Endothelial cell of umbilical vein (primary cell): ENCODE measurements at regions not wholly inside any gene's neighbourhood (a gene's known extent, or its start where the extent isn't known, plus 50 kb on each side); places are given as distances from the start of the nearest gene placed in this dataset.

ENCODE experiments used
- POLR2AphosphoS5 ChIP-seq: IDR thresholded peaks from 2 replicates; pipeline ENCODE4 v1.6.1; 2012; ENCODE audit warnings: low read depth, mild to moderate bottlenecking, control low read depth, low read length, moderate library complexity; ENCODE audit not compliant: insufficient read depth
- TF ChIP-seq, protein P1 (sequence below), 2 donors: IDR thresholded peaks; 1 replicate in 1 of 2; 2 replicates in 1 of 2; pipeline ENCODE4 v1.5.1; 2011; ENCODE audit warnings: low read length in 2 of 2, mild to moderate bottlenecking in 2 of 2, moderate library complexity in 2 of 2, control low read depth in 1 of 2, inconsistent platforms in 1 of 2, low read depth in 1 of 2; ENCODE audit not compliant: insufficient read depth in 1 of 2; ENCODE audit errors: extremely low read depth in 1 of 2

DNA sequence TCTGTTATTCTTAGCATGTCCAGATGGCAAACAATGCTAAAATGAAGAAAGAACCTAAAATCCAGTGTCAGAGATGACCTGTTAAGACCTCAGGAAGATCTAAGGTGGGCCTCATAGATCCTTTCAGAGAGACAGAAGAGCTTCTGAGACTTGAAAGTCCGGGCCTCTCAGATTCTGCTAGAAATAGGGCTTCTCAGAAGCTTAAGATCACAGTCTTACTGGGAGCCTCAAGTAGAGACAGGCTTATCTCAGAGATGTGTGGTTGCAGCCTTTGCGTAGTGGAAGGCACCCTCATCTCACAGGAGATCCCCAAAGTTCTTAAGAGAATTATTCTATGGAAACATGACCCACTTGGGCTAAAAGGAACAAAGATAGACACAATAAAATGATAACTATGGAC, 642.8 kb downstream of the TNS3 start:
- TF ChIP-seq POLR2AphosphoS5, result no peak
- TF ChIP-seq, protein P1, sequence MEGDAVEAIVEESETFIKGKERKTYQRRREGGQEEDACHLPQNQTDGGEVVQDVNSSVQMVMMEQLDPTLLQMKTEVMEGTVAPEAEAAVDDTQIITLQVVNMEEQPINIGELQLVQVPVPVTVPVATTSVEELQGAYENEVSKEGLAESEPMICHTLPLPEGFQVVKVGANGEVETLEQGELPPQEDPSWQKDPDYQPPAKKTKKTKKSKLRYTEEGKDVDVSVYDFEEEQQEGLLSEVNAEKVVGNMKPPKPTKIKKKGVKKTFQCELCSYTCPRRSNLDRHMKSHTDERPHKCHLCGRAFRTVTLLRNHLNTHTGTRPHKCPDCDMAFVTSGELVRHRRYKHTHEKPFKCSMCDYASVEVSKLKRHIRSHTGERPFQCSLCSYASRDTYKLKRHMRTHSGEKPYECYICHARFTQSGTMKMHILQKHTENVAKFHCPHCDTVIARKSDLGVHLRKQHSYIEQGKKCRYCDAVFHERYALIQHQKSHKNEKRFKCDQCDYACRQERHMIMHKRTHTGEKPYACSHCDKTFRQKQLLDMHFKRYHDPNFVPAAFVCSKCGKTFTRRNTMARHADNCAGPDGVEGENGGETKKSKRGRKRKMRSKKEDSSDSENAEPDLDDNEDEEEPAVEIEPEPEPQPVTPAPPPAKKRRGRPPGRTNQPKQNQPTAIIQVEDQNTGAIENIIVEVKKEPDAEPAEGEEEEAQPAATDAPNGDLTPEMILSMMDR (IDR thresholded peaks at IDR 0.05; ENCODE audit: extremely low read depth in 1 of 2, insufficient read depth in 1 of 2, low read depth in 1 of 2, low read length in 2 of 2), result no peak
